IMR-90 (cell line): ENCODE measurements at regions not wholly inside any gene's neighbourhood (a gene's known extent, or its start where the extent isn't known, plus 50 kb on each side); places are given as distances from the start of the nearest gene placed in this dataset.
"Not testable (repeated sequence)": the region's sequence is repeated elsewhere in the genome, so short reads cannot be mapped to it uniquely, and the experiment has no call there.

Experiments used
- BHLHE40 ChIP-seq: fragments of 150-350 bp; IDR thresholded peaks from 2 replicates; pipeline ENCODE4 v1.6.1; 2016; ENCODE audit warnings: mild to moderate bottlenecking, low read depth, low read length
- CEBPB ChIP-seq: IDR thresholded peaks from 2 replicates; pipeline ENCODE4 v1.6.1; 2012; ENCODE audit warnings: low read depth, low read length, improper control_type of control experiment
- CHD1 ChIP-seq: IDR thresholded peaks from 2 replicates; pipeline ENCODE4 v1.6.1; 2012; ENCODE audit warnings: low read depth, low read length, improper control_type of control experiment
- CTCF ChIP-seq: conservative IDR thresholded peaks from 2 replicates; pipeline ENCODE4 v1.5.1; 2012; ENCODE audit warnings: mild to moderate bottlenecking, low read depth, low read length, improper control_type of control experiment
- ELK1 ChIP-seq: fragments of 150-350 bp; IDR thresholded peaks from 2 replicates; pipeline ENCODE4 v1.6.1; 2016; ENCODE audit warnings: low read depth, mild to moderate bottlenecking, low read length, moderate library complexity, borderline replicate concordance
- FOS ChIP-seq: fragments of 150-350 bp; IDR thresholded peaks from 2 replicates; pipeline ENCODE4 v1.6.1; 2016; ENCODE audit warnings: low read depth, low read length
- NFE2L2 ChIP-seq: fragments of 150-350 bp; IDR thresholded peaks from 2 replicates; pipeline ENCODE4 v1.6.1; 2016; ENCODE audit warnings: low read depth, mild to moderate bottlenecking, low read length
- POLR2A ChIP-seq: IDR thresholded peaks from 2 replicates; pipeline ENCODE4 v1.6.1; 2012; ENCODE audit warnings: mild to moderate bottlenecking, low read depth, low read length
- RFX5 ChIP-seq: IDR thresholded peaks from 2 replicates; pipeline ENCODE4 v1.8.0; 2012; ENCODE audit warnings: low read depth, mild to moderate bottlenecking, low read length, moderate library complexity
- USF2 ChIP-seq: fragments of 150-350 bp; IDR thresholded peaks from 2 replicates; pipeline ENCODE4 v1.6.1; 2017; ENCODE audit warnings: mild to moderate bottlenecking, antibody characterized with exemption, low read length, low read depth

- TF ChIP-seq CTCF, POLR2A, CEBPB, BHLHE40, FOS, RFX5, USF2, NFE2L2, CHD1, ELK1: not testable (repeated sequence)
Measured at GRCh38 chr2:234152835-234153234, 102.3 kb downstream of the SPP2 start.
